CD4-positive, CD25-positive, alpha-beta regulatory T cell (primary cell): ENCODE measurements at regions not wholly inside any gene's neighbourhood (a gene's known extent, or its start where the extent isn't known, plus 50 kb on each side); places are given as distances from the start of the nearest gene placed in this dataset.

Source experiments
- ATAC-seq, 2 donors: fragments of 150-1000 bp; cut with Tn5 transposase; one replicate each; pipeline ENCODE4 v1.10.0; 2021; ENCODE audit warnings: low read depth in 2 of 2, moderate number of reproducible peaks in 2 of 2, moderate library complexity in 1 of 2
- DNase-seq, 3 donors: peaks; one replicate each; pipeline versions ENCODE4 v3.0.0 to v3.0.0-alpha.2; 2012 to 2022; ENCODE audit warnings: mixed read lengths in 1 of 3
- H3K27ac ChIP-seq: one replicate; pipeline ENCODE4 v1.7.0; 2013; ENCODE audit warnings: mild to moderate bottlenecking, low read length; ENCODE audit not compliant: insufficient read depth, poor library complexity, severe bottlenecking
- H3K27me3 ChIP-seq: one replicate; pipeline ENCODE4 v1.7.0; 2013; ENCODE audit warnings: low read length; ENCODE audit not compliant: control insufficient read depth, insufficient read depth
- H3K36me3 ChIP-seq: one replicate; pipeline ENCODE4 v1.7.0; 2013; ENCODE audit warnings: mild to moderate bottlenecking, low read length, moderate library complexity; ENCODE audit not compliant: control insufficient read depth, insufficient read depth
- H3K4me1 ChIP-seq: 2 replicates; pipeline ENCODE4 v1.7.0; 2013; ENCODE audit warnings: mild to moderate bottlenecking, low read length; ENCODE audit not compliant: insufficient read depth, control insufficient read depth, poor library complexity, severe bottlenecking
- H3K4me3 ChIP-seq: one replicate; pipeline ENCODE4 v1.7.0; 2013; ENCODE audit warnings: low read depth, mild to moderate bottlenecking, low read length, moderate library complexity
- H3K9me3 ChIP-seq, 2 experiments: 1 replicate in 1 of 2; 2 replicates in 1 of 2; pipeline ENCODE4 v1.7.0; 2013; ENCODE audit warnings: low read length in 2 of 2, mild to moderate bottlenecking in 1 of 2, moderate library complexity in 1 of 2; ENCODE audit not compliant: control insufficient read depth in 2 of 2
- H3K27ac Mint-ChIP-seq, 3 donors: one replicate each; pipeline ENCODE4 v1.8.0; 2020 to 2022; ENCODE audit warnings: mild to moderate bottlenecking in 3 of 3, mixed read lengths in 3 of 3, moderate library complexity in 2 of 3
- H3K27me3 Mint-ChIP-seq: one replicate; pipeline ENCODE4 v1.8.0; 2022; ENCODE audit warnings: mild to moderate bottlenecking, mixed read lengths
- H3K36me3 Mint-ChIP-seq: one replicate; pipeline ENCODE4 v1.8.0; 2020; ENCODE audit warnings: mixed read lengths
- H3K4me1 Mint-ChIP-seq, 4 donors: one replicate each; pipeline ENCODE4 v1.8.0; 2020 to 2022; ENCODE audit warnings: mixed read lengths in 4 of 4, mild to moderate bottlenecking in 1 of 4
- H3K4me3 Mint-ChIP-seq, 4 donors: one replicate each; pipeline ENCODE4 v1.8.0; 2020 to 2022; ENCODE audit warnings: mild to moderate bottlenecking in 4 of 4, mixed read lengths in 4 of 4, moderate library complexity in 3 of 4
- H3K9me3 Mint-ChIP-seq, 7 donors: one replicate each; pipeline ENCODE4 v1.8.0; 2020 to 2022; ENCODE audit warnings: mixed read lengths in 7 of 7, mild to moderate bottlenecking in 3 of 7, moderate library complexity in 2 of 7

GRCh38 chr3:182366746-182367145 lies 426.6 kb upstream of the ATP11B start:
- H3K9me3 ChIP-seq, result no peaks in the 10 kb centered on the region
- DNase-seq, result no peak
- H3K9me3 Mint-ChIP-seq, result peaks cover 0 to 6% (median 0%) of the 10 kb centered on the region in 7 donors

DNA sequence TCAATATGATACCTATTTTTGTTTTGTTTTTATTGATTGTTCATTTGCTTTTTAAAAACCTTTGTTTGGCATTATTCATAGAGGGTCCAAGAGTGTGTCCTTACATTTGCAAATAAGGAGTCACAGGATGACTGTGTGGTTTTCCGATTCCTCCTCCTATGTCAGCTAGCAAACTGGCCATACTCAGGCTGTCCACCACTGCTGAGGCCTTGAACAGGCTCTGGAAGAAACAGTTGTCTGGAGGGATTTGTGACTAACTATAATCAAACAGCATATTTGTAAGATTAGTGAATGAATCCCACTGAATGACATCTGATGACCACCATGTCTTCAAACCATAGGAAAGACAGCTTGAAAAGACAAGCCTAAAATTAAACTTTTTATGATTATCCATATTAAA lies 423.4 kb upstream of the ATP11B start:
- Mint-ChIP-seq H3K9me3 (peaks cover 0 to 3% (median 2%) of the 10 kb centered on the region in 7 donors), H3K4me3 (no peak overlapping the region), H3K27me3 (no peaks in the 10 kb centered on the region), H3K4me1 (no peaks in the 10 kb centered on the region), H3K36me3 (no peaks in the 10 kb centered on the region), H3K27ac (no peak overlapping the region)
- Histone ChIP-seq H3K9me3 (no peaks in the 10 kb centered on the region), H3K27ac (no peak overlapping the region), H3K4me1 (no peaks in the 10 kb centered on the region), H3K36me3 (no peaks in the 10 kb centered on the region), H3K4me3 (no peak overlapping the region), H3K27me3 (no peaks in the 10 kb centered on the region)
- ATAC-seq, result no peak
- DNase-seq, result no peak

More at GRCh38 chr3:182366746-182367145, 426.6 kb upstream of the ATP11B start:
- ATAC-seq, result no peak
- Histone ChIP-seq H3K4me1 (no peaks in the 10 kb centered on the region), H3K27me3 (no peaks in the 10 kb centered on the region), H3K4me3 (no peak overlapping the region), H3K27ac (no peak overlapping the region), H3K36me3 (no peaks in the 10 kb centered on the region)
- no peaks in the 10 kb centered on the region for H3K36me3 Mint-ChIP-seq
- no peaks in the 10 kb centered on the region for H3K4me1 Mint-ChIP-seq
- H3K27ac Mint-ChIP-seq, result no peak overlapping the region
- no peak overlapping the region for H3K4me3 Mint-ChIP-seq
- no peaks in the 10 kb centered on the region for H3K27me3 Mint-ChIP-seq

- Histone ChIP-seq H3K4me1 (no peaks in the 10 kb centered on the region), H3K9me3 (no peaks in the 10 kb centered on the region), H3K27me3 (no peaks in the 10 kb centered on the region), H3K36me3 (no peaks in the 10 kb centered on the region), H3K4me3 (no peak overlapping the region), H3K27ac (no peak overlapping the region)
- Mint-ChIP-seq H3K36me3 (no peaks in the 10 kb centered on the region), H3K4me1 (no peaks in the 10 kb centered on the region), H3K9me3 (peaks cover 0 to 4% (median 2%) of the 10 kb centered on the region in 7 donors), H3K27me3 (no peaks in the 10 kb centered on the region), H3K4me3 (no peak overlapping the region), H3K27ac (no peak overlapping the region)
- DNase-seq (no peak), ATAC-seq (no peak)
These were observed 422.4 kb upstream of the ATP11B start for GRCh38 chr3:182370949-182371348.

GRCh38 chr3:182375916-182376315 lies 417.4 kb upstream of the ATP11B start:
- no peak for ATAC-seq

GRCh38 chr3:182382112-182382857 lies 411.0 kb upstream of the ATP11B start:
- H3K27ac Mint-ChIP-seq, result no peak overlapping the region
- Histone ChIP-seq H3K36me3 (no peaks in the 10 kb centered on the region), H3K27ac (no peak overlapping the region), H3K4me1 (no peaks in the 10 kb centered on the region), H3K4me3 (no peak overlapping the region), H3K9me3 (no peaks in the 10 kb centered on the region), H3K27me3 (no peaks in the 10 kb centered on the region)
- no peaks in the 10 kb centered on the region for H3K9me3 Mint-ChIP-seq
- H3K36me3 Mint-ChIP-seq, result no peaks in the 10 kb centered on the region
- no peak for DNase-seq
- H3K4me1 Mint-ChIP-seq, result no peaks in the 10 kb centered on the region
- ATAC-seq, result no peak
- H3K27me3 Mint-ChIP-seq, result no peaks in the 10 kb centered on the region
- H3K4me3 Mint-ChIP-seq, result no peak overlapping the region

More at GRCh38 chr3:182375916-182376315, 417.4 kb upstream of the ATP11B start:
- H3K4me1 ChIP-seq, result no peaks in the 10 kb centered on the region
- H3K27me3 ChIP-seq, result no peaks in the 10 kb centered on the region
- Mint-ChIP-seq H3K4me3 (no peak overlapping the region), H3K9me3 (peaks cover 0 to 4% (median 1%) of the 10 kb centered on the region in 7 donors), H3K36me3 (no peaks in the 10 kb centered on the region), H3K4me1 (no peaks in the 10 kb centered on the region), H3K27me3 (no peaks in the 10 kb centered on the region), H3K27ac (no peak overlapping the region)
- no peaks in the 10 kb centered on the region for H3K36me3 ChIP-seq
- DNase-seq, result no peak
- no peak overlapping the region for H3K27ac ChIP-seq
- no peak overlapping the region for H3K4me3 ChIP-seq
- H3K9me3 ChIP-seq, result no peaks in the 10 kb centered on the region

GRCh38 chr3:182384221-182384620 lies 409.1 kb upstream of the ATP11B start:
- Mint-ChIP-seq H3K9me3 (no peaks in the 10 kb centered on the region), H3K27ac (no peak overlapping the region), H3K36me3 (no peaks in the 10 kb centered on the region), H3K27me3 (no peaks in the 10 kb centered on the region), H3K4me1 (no peaks in the 10 kb centered on the region), H3K4me3 (no peak overlapping the region)
- H3K9me3 ChIP-seq, result no peaks in the 10 kb centered on the region
- H3K36me3 ChIP-seq, result no peaks in the 10 kb centered on the region
- no peak for DNase-seq
- no peaks in the 10 kb centered on the region for H3K4me1 ChIP-seq
- no peak overlapping the region for H3K27ac ChIP-seq
- no peak overlapping the region for H3K4me3 ChIP-seq
- ATAC-seq, result no peak
- no peaks in the 10 kb centered on the region for H3K27me3 ChIP-seq

GRCh38 chr3:182385356-182385755 lies 407.9 kb upstream of the ATP11B start:
- Mint-ChIP-seq H3K27me3 (no peaks in the 10 kb centered on the region), H3K36me3 (no peaks in the 10 kb centered on the region), H3K27ac (no peak overlapping the region), H3K4me3 (no peak overlapping the region), H3K9me3 (no peaks in the 10 kb centered on the region), H3K4me1 (no peaks in the 10 kb centered on the region)
- Histone ChIP-seq H3K4me3 (no peak overlapping the region), H3K27me3 (no peaks in the 10 kb centered on the region), H3K36me3 (no peaks in the 10 kb centered on the region), H3K9me3 (no peaks in the 10 kb centered on the region), H3K4me1 (no peaks in the 10 kb centered on the region), H3K27ac (no peak overlapping the region)
- ATAC-seq (no peak), DNase-seq (no peak)

GRCh38 chr3:182388506-182388905 lies 404.8 kb upstream of the ATP11B start:
- Mint-ChIP-seq H3K9me3 (peaks cover 0 to 2% (median 0%) of the 10 kb centered on the region in 7 donors), H3K4me1 (no peaks in the 10 kb centered on the region), H3K27me3 (no peaks in the 10 kb centered on the region), H3K4me3 (no peak overlapping the region), H3K36me3 (no peaks in the 10 kb centered on the region), H3K27ac (no peak overlapping the region)
- Histone ChIP-seq H3K4me3 (no peak overlapping the region), H3K9me3 (no peaks in the 10 kb centered on the region), H3K27ac (no peak overlapping the region), H3K27me3 (no peaks in the 10 kb centered on the region), H3K36me3 (no peaks in the 10 kb centered on the region), H3K4me1 (no peaks in the 10 kb centered on the region)
- no peak for DNase-seq
- no peak for ATAC-seq
